ENCODE measurements at regions not wholly inside any gene's neighbourhood (a gene's known extent, or its start where the extent isn't known, plus 50 kb on each side); places are given as distances from the start of the nearest gene placed in this dataset.

GRCh38 chr1:102089791-102090190 lies 93.1 kb upstream of the OLFM3 start:
- Histone ChIP-seq H3K4me1 (ENCODE audit: control insufficient read depth in 2 of 2, insufficient read depth in 1 of 2, low read depth in 1 of 2, low read length in 2 of 2) (no peaks in the 10 kb centered on the region), H3K4ac (ENCODE audit: low read length) (no peak overlapping the region), H2BK12ac (ENCODE audit: low read length) (no peak overlapping the region), H3K27ac (replicated peaks; ENCODE audit: low read length) (no peak overlapping the region), H4K8ac (ENCODE audit: low read depth, low read length) (no peak overlapping the region), H2AK5ac (ENCODE audit: low read depth, low read length) (no peak overlapping the region), H3K79me1 (ENCODE audit: low read depth, low read length) (no peaks in the 10 kb centered on the region), H3K23ac (ENCODE audit: low read depth, low read length, poor library complexity) (no peak overlapping the region), H3K9me3 (replicated peaks in 1 of 2; ENCODE audit: control insufficient read depth in 2 of 2, insufficient read depth in 1 of 2, low read depth in 1 of 2, low read length in 2 of 2) (peaks cover 3 to 10% of the 10 kb centered on the region in 2 donors), H4K91ac (ENCODE audit: low read depth, low read length, poor library complexity) (no peak overlapping the region), H3K9ac (ENCODE audit: low read depth, low read length, poor library complexity) (no peak overlapping the region), H3K18ac (ENCODE audit: low read length) (no peak overlapping the region), H2AFZ (ENCODE audit: low read length) (no peak overlapping the region), H2BK5ac (ENCODE audit: low read length) (no peak overlapping the region), H3K4me3 (ENCODE audit: low read length in 2 of 2) (no peak overlapping the region), H3K27me3 (ENCODE audit: control insufficient read depth in 3 of 3, insufficient read depth in 3 of 3, low read depth in 1 of 3, low read length in 3 of 3) (peaks cover 0 to 4% (median 0%) of the 10 kb centered on the region in 3 experiments), H2BK15ac (ENCODE audit: low read length) (no peak overlapping the region), H3K14ac (ENCODE audit: low read length) (no peak overlapping the region), H3K36me3 (replicated peaks in 1 of 2; ENCODE audit: control insufficient read depth in 2 of 2, insufficient read depth in 2 of 2, low read length in 2 of 2) (no peaks in the 10 kb centered on the region), H2BK120ac (ENCODE audit: low read depth, low read length) (no peak overlapping the region), H3K4me2 (ENCODE audit: insufficient read depth, low read length, poor library complexity, severe bottlenecking) (no peak overlapping the region)
- WGBS, 2 donors (ENCODE audit: extremely low coverage in 2 of 2, insufficient read length in 2 of 2, insufficient replicate concordance in 1 of 2), result no CpG with 5 or more reads among the region's 1 CpG
- DNase-seq (ENCODE audit: low spot score), result no peak

- H3K9ac ChIP-seq (ENCODE audit: low read depth, low read length, poor library complexity), result no peak overlapping the region
- peaks cover 3 to 12% of the 10 kb centered on the region in 2 donors for H3K9me3 ChIP-seq (replicated peaks in 1 of 2; ENCODE audit: control insufficient read depth in 2 of 2, insufficient read depth in 1 of 2, low read depth in 1 of 2, low read length in 2 of 2)
- H3K4me3 ChIP-seq (ENCODE audit: low read length in 2 of 2), result no peak overlapping the region
- H3K23ac ChIP-seq (ENCODE audit: low read depth, low read length, poor library complexity), result no peak overlapping the region
- no peak overlapping the region for H3K18ac ChIP-seq (ENCODE audit: low read length)
- H3K27me3 ChIP-seq (ENCODE audit: control insufficient read depth in 3 of 3, insufficient read depth in 3 of 3, low read depth in 1 of 3, low read length in 3 of 3), result no peaks in the 10 kb centered on the region
- no peak overlapping the region for H2BK15ac ChIP-seq (ENCODE audit: low read length)
- no peak overlapping the region for H4K8ac ChIP-seq (ENCODE audit: low read depth, low read length)
- H2BK12ac ChIP-seq (ENCODE audit: low read length), result no peak overlapping the region
- H2AK5ac ChIP-seq (ENCODE audit: low read depth, low read length), result no peak overlapping the region
- no peaks in the 10 kb centered on the region for H3K79me1 ChIP-seq (ENCODE audit: low read depth, low read length)
- H2BK120ac ChIP-seq (ENCODE audit: low read depth, low read length), result no peak overlapping the region
- no peak overlapping the region for H4K91ac ChIP-seq (ENCODE audit: low read depth, low read length, poor library complexity)
- no peaks in the 10 kb centered on the region for H3K36me3 ChIP-seq (replicated peaks in 1 of 2; ENCODE audit: control insufficient read depth in 2 of 2, insufficient read depth in 2 of 2, low read length in 2 of 2)
- no peak overlapping the region for H3K4ac ChIP-seq (ENCODE audit: low read length)
- DNase-seq (ENCODE audit: low spot score), result no peak
- H3K14ac ChIP-seq (ENCODE audit: low read length), result no peak overlapping the region
- H2BK5ac ChIP-seq (ENCODE audit: low read length), result no peak overlapping the region
- H2AFZ ChIP-seq (ENCODE audit: low read length), result peak overlapping the region; percentile 2
- no peak overlapping the region for H3K27ac ChIP-seq (replicated peaks; ENCODE audit: low read length)
- H3K4me1 ChIP-seq (ENCODE audit: control insufficient read depth in 2 of 2, insufficient read depth in 1 of 2, low read depth in 1 of 2, low read length in 2 of 2), result peaks cover 0 to 2% of the 10 kb centered on the region in 2 donors
- no peak overlapping the region for H3K4me2 ChIP-seq (ENCODE audit: insufficient read depth, low read length, poor library complexity, severe bottlenecking)
- no CpG with 5 or more reads among the region's 1 CpG for whole genome bisulfite sequencing, 2 donors (ENCODE audit: extremely low coverage in 2 of 2, insufficient read length in 2 of 2, insufficient replicate concordance in 1 of 2)
These were observed 89.2 kb upstream of the OLFM3 start for GRCh38 chr1:102085896-102086295.

- Histone ChIP-seq H3K27ac (replicated peaks; ENCODE audit: low read length) (no peak overlapping the region), H3K4me1 (ENCODE audit: control insufficient read depth in 2 of 2, insufficient read depth in 1 of 2, low read depth in 1 of 2, low read length in 2 of 2) (peaks cover 0 to 2% of the 10 kb centered on the region in 2 donors), H2BK120ac (ENCODE audit: low read depth, low read length) (no peak overlapping the region), H2BK5ac (ENCODE audit: low read length) (no peak overlapping the region), H3K79me1 (ENCODE audit: low read depth, low read length) (no peaks in the 10 kb centered on the region), H4K8ac (ENCODE audit: low read depth, low read length) (no peak overlapping the region), H3K9me3 (replicated peaks in 1 of 2; ENCODE audit: control insufficient read depth in 2 of 2, insufficient read depth in 1 of 2, low read depth in 1 of 2, low read length in 2 of 2) (peaks cover 3 to 12% of the 10 kb centered on the region in 2 donors), H3K4me2 (ENCODE audit: insufficient read depth, low read length, poor library complexity, severe bottlenecking) (no peak overlapping the region), H3K27me3 (ENCODE audit: control insufficient read depth in 3 of 3, insufficient read depth in 3 of 3, low read depth in 1 of 3, low read length in 3 of 3) (no peaks in the 10 kb centered on the region), H2AK5ac (ENCODE audit: low read depth, low read length) (no peak overlapping the region), H3K14ac (ENCODE audit: low read length) (no peak overlapping the region), H2AFZ (ENCODE audit: low read length) (no peak overlapping the region), H4K91ac (ENCODE audit: low read depth, low read length, poor library complexity) (no peak overlapping the region), H3K18ac (ENCODE audit: low read length) (no peak overlapping the region), H3K4me3 (ENCODE audit: low read length in 2 of 2) (no peak overlapping the region), H2BK15ac (ENCODE audit: low read length) (no peak overlapping the region), H3K4ac (ENCODE audit: low read length) (no peak overlapping the region), H2BK12ac (ENCODE audit: low read length) (no peak overlapping the region), H3K36me3 (replicated peaks in 1 of 2; ENCODE audit: control insufficient read depth in 2 of 2, insufficient read depth in 2 of 2, low read length in 2 of 2) (no peaks in the 10 kb centered on the region), H3K9ac (ENCODE audit: low read depth, low read length, poor library complexity) (no peak overlapping the region), H3K23ac (ENCODE audit: low read depth, low read length, poor library complexity) (no peak overlapping the region)
- DNase-seq (ENCODE audit: low spot score), result no peak
- no CpG with 5 or more reads among the region's 1 CpG for WGBS, 2 donors (ENCODE audit: extremely low coverage in 2 of 2, insufficient read length in 2 of 2, insufficient replicate concordance in 1 of 2)
These were observed 88.2 kb upstream of the OLFM3 start for GRCh38 chr1:102084771-102085535.

- no peak overlapping the region for H3K14ac ChIP-seq (ENCODE audit: low read length)
- DNase-seq (ENCODE audit: low spot score), result no peak
- H3K4ac ChIP-seq (ENCODE audit: low read length), result no peak overlapping the region
- no peak overlapping the region for H3K4me2 ChIP-seq (ENCODE audit: insufficient read depth, low read length, poor library complexity, severe bottlenecking)
- no peaks in the 10 kb centered on the region for H3K36me3 ChIP-seq (replicated peaks in 1 of 2; ENCODE audit: control insufficient read depth in 2 of 2, insufficient read depth in 2 of 2, low read length in 2 of 2)
- no CpG with 5 or more reads among the region's 3 CpGs for WGBS, 2 donors (ENCODE audit: extremely low coverage in 2 of 2, insufficient read length in 2 of 2, insufficient replicate concordance in 1 of 2)
- no peak overlapping the region for H2AK5ac ChIP-seq (ENCODE audit: low read depth, low read length)
- H2AFZ ChIP-seq (ENCODE audit: low read length), result no peak overlapping the region
- H2BK12ac ChIP-seq (ENCODE audit: low read length), result no peak overlapping the region
- H3K9me3 ChIP-seq (replicated peaks in 1 of 2; ENCODE audit: control insufficient read depth in 2 of 2, insufficient read depth in 1 of 2, low read depth in 1 of 2, low read length in 2 of 2), result peaks cover 3 to 12% of the 10 kb centered on the region in 2 donors
- no peak overlapping the region for H2BK5ac ChIP-seq (ENCODE audit: low read length)
- H3K27ac ChIP-seq (replicated peaks; ENCODE audit: low read length), result no peak overlapping the region
- no peak overlapping the region for H4K8ac ChIP-seq (ENCODE audit: low read depth, low read length)
- peaks cover 0 to 2% of the 10 kb centered on the region in 2 donors for H3K4me1 ChIP-seq (ENCODE audit: control insufficient read depth in 2 of 2, insufficient read depth in 1 of 2, low read depth in 1 of 2, low read length in 2 of 2)
- no peak overlapping the region for H3K18ac ChIP-seq (ENCODE audit: low read length)
- H3K27me3 ChIP-seq (ENCODE audit: control insufficient read depth in 3 of 3, insufficient read depth in 3 of 3, low read depth in 1 of 3, low read length in 3 of 3), result no peaks in the 10 kb centered on the region
- no peak overlapping the region for H2BK120ac ChIP-seq (ENCODE audit: low read depth, low read length)
- no peak overlapping the region for H3K9ac ChIP-seq (ENCODE audit: low read depth, low read length, poor library complexity)
- H3K23ac ChIP-seq (ENCODE audit: low read depth, low read length, poor library complexity), result no peak overlapping the region
- no peaks in the 10 kb centered on the region for H3K79me1 ChIP-seq (ENCODE audit: low read depth, low read length)
- no peak overlapping the region for H4K91ac ChIP-seq (ENCODE audit: low read depth, low read length, poor library complexity)
- no peak overlapping the region for H3K4me3 ChIP-seq (ENCODE audit: low read length in 2 of 2)
- no peak overlapping the region for H2BK15ac ChIP-seq (ENCODE audit: low read length)
These were observed 86.5 kb upstream of the OLFM3 start for GRCh38 chr1:102083192-102083591.

All from neuronal stem cell (in vitro differentiated cells).